ENCODE measurements at regions not wholly inside any gene's neighbourhood (a gene's known extent, or its start where the extent isn't known, plus 50 kb on each side); places are given as distances from the start of the nearest gene placed in this dataset.
"Not testable (repeated sequence)": the region's sequence is repeated elsewhere in the genome, so short reads cannot be mapped to it uniquely, and the experiment has no call there.

DNA sequence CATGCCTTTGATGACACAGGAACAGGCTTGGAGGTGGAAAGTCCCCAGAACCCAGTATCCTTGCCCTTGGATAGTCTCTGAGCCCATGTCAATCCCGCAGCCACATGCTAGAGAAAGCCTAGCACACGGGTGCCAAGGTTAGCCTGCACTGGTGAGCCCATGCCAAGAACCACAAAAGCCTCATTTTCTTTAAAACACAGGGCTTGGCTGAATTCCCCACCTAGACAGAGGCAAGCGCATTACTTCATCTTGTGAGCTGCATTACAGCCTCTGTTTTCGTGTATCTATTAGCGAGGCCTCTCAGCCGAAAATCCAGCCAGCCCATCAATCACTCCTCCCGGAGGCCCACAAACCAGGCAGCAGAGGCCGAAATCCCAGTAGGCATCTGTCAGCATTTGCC lies 314.9 kb upstream of the AUTS2 start:
- no peak for DNase-seq

DNA sequence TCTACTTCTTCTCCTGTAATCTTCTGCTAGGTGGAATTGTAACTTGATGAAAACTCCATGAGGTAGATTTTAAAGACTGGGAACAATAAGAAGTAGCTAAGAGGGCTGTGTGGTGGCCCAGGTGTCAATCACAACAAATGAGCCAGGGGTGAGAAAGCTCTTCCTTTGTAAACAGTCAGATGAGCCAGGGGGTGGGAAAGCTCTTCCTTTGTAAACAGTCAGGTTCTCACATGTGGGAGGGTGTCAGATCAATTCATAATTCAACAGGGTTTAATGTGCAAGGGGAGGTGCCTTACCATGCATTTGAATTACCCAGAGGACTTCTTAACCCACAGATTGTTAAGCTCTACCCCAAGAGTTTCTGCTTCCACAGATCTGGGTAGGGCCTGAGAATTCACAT lies 312.4 kb upstream of the AUTS2 start:
- DNase-seq, result no peak

DNA sequence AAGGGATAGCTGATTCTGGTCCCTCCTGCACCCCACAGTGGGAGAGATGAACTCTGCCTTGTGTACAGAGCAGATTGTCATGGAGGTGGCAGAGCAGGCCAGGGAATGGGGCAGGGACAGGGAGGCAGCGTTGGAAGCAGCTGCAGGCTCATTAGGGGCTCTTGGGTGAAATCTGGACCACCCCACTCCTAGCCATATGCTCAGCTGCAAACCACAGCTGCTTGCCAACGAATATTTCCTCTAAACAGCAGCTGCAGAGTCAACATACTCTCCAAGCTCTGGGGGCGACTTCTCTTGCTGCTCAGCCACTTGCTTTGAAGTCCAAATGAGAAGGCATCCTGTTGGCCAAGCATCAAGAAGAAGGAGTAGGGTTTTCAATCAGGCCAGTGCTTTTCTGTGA lies 302.3 kb upstream of the AUTS2 start:
- no peak for DNase-seq

DNA sequence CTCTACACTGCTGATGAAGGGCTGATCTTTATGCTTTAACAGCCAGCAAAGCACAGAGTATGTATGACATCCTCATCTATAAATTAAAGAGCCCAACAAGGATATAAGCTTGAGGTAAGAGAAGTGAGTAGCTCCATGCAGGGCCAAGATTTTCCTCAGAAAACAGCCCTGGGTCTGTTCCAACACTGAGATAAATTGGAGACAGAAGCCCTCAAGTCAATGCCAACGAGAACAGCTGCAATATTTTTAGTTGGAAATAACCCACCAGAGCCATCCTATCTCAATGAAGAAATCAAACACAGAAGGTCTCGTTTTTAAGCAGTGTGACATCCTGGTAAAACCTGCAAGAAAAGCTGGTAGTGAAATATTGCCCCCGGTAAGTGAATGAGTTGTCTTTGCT lies 297.0 kb upstream of the AUTS2 start:
- DNase-seq, result no peak

DNA sequence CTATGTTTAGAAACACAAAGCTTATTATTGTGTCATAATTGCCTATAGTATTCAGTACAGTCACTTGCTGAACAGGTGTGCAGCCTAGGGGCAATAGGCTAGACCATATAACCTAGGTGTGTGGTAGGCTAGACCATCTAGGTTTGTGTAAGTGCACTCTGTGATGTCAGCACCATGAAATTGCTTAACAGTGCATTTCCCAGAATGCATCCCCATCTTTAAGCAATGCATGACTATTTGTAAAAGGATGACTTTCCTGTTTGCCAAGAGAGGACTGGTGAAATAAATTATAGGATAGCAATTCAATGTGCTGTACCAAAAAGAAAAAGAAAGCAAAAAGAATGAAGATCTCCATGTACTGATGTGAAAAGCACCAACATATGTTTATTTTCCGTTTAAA lies 288.7 kb upstream of the AUTS2 start:
- no peak for DNase-seq

DNA sequence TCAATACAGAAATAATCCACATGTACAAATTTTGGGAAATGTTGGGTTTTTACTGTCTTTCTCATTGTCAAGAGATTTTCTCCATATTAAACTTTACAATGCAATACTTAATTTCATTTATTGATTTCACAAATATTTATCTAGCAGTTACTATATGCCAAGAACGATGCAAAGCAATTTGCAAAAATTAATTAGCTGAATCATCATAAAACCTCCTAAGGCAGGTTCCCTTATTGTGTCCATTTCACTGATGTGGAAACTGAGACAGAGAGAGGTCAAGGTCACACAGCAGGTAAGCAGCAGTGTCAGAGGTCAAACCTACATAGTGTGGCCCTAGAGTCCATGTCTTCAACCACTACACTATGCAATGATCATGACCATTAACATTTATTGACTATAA lies 286.8 kb upstream of the AUTS2 start:
- DNase-seq, result no peak

DNA sequence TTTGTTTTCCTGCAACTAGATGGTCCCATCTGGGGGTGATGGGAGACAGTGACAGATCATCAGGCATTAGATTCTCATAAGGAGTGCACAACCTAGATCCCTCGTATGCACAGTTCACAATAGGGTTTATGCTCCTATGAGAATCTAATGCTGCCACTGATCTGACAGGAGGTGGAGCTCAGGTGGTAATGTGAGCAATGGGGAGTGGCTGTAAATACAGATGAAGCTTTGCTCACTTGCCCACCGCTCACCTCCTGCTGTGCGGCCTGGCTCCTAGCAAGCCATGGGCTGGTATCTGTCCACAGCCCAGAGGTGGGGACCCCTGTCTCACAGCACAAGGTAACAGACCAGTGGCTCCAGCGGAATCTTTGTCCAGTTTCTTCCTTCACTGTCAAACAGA lies 284.4 kb upstream of the AUTS2 start:
- DNase-seq, result not testable (repeated sequence)

DNA sequence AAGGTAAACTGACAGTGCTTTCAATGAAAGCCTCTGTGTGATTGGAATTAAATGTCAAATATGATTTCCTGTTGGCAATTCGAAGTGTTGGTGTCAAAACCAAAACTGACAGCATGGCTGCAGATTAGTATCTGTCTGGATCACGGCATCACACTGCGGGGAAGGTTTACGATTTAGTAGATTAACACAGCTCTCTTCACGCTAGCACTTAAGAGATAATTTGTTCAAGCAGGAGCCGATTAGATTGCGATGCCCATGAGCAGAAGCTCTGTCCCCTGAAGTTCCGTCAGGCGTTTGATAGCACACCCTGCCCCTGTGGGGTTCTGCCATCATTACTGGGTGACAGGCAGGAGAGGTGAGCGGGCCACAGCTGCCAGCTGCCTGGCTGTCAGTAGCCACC lies 279.5 kb upstream of the AUTS2 start:
- DNase-seq, result no peak

DNA sequence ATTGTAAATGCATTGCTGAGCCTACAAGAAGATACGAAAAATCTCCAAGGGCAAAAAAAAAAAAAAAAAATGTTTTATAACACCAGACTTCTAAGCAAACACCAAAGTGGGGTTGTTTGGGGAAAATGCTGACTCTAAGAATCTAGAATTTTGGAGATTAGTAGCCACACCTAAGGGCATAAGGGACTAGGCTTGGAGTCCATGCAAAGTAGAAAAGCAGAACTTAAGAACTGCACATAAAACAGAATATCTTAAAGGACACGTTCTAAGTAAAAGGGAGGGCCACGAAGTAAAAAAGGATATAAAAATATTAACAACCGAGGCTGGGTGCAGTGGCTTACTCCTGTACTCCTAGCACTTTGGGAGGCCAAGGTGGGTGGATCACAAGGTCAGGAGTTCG lies 269.8 kb upstream of the AUTS2 start:
- DNase-seq, result no peak

DNA sequence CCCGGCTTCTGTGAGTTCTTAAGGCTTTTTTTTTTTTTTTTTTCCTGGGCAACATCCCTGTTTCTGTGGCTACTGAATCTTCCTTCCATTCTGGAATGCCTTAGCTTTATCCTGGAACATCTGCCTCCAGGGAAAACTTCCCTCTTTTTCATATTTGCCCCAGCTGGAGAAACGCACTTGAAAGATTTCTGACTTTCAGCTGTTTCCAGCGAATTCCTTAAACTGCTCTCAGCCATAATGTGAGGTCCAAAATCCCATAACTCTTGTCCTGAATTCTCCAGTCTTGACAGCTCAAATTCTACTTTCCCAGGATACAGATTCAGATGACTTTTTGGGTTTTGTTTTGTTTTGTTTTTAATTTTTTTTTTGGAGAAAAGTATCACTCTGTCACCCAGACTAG lies 263.6 kb upstream of the AUTS2 start:
- DNase-seq, result no peak

DNA sequence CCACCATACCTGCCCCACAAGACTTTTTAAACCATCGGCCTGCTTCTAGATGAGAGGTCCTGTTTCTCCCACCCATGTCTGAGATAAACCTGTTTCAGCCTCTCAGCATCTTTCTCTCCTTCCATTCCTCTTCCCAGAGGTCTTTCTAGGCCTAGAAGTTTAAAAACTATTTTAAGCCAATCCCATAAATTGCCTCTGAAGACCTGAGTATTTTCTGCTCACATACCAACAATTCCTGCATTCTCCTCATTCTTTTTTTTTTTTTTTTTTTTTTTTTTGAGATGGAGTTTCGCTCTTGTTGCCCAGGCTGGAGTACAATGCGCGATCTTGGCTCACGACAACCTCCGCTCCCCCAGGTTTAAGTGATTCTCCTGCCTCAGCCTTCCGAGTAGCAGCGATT lies 262.9 kb upstream of the AUTS2 start:
- no peak for DNase-seq

DNA sequence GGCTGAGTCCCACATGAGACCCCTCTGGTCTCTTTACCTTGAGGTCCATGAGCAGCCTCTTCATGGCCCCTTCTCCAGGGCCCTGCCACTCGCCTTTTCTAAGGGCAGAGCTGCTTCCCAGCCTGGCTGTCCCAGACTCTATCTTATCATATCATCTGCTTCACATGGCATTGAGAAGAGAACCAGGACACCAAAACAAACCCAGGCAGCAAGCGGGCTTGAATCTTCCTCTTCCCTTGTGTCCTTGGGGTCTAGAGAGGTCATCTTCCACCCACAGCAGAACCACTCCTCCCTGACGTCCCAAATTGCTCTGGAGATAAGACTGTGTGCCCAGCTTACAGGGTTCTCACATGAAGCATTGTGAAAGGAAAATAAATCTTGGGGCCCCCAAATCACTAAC lies 261.3 kb upstream of the AUTS2 start:
- no peak for DNase-seq

DNA sequence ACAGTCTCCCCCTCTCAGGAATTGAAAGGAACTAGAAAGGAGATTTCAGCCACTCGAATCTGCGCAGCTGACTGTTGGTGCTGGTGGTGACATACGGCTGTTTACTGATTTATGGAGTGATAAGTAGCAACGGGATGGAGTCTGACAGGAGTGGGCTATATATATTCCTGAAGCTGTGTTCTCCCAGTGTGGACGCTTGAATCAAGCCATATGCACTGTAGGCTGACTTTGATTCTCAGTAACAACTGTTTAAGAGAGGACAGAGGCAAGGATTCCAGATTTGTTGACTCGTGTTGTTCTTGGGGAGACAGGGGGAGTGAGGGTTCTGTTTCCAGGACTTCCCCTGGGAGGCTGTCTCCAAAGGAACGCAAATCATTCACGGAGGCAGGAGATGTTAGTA lies 260.1 kb upstream of the AUTS2 start:
- DNase-seq, result no peak

DNA sequence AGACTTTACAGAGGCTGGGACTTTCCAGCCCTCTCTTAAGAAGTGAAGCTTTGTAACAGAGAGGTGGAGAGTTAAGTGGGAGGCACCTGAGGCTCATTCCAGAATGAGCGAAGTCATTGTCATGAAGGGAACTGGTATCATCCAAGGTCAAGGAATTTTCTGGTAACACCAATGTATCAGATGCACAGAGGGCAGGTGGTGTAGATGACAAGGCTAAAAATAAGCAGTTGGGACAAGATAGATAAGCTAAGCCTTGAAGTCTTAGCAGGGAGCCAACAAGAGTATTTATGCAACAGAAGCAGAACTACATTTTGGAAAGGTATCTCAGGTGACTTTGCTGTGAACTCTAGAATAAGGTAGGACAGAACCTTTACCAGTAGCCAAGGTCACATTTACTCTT lies 257.0 kb upstream of the AUTS2 start:
- DNase-seq, result no peak

DNA sequence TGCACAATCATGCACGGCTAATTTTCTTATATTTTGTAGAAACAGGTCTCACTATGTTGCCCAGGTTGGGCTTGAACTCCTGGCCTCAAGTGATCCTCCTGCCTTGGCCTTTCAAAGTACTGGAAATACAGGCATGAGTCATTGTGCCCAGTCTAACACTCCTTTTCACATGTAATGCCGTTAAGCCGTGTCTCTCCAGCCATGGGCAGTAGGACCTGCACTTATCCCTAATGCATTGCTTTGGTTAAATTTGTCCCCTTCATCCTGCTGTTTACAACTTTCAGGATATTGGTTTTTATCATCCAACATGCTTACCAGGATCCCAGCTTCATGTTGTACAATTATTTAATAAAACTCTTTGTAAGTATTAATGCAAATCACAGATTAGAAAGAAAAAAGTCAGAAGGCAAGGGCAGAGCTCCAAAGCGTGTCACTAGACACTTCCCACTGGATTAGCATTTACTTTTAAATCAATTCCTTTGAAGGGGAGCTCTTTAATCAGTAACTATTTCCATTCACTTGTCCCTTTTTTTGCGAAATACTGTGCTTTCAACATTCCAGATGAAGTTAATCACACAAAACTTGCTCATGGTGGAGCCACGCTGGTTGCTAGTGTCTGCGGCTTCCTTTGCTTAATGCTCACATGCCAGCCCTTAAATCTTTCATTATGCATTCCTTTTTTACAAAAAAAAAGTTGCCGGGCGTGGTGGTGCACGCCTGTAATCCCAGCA lies 256.0 kb upstream of the AUTS2 start:
- DNase-seq, result no peak

DNA sequence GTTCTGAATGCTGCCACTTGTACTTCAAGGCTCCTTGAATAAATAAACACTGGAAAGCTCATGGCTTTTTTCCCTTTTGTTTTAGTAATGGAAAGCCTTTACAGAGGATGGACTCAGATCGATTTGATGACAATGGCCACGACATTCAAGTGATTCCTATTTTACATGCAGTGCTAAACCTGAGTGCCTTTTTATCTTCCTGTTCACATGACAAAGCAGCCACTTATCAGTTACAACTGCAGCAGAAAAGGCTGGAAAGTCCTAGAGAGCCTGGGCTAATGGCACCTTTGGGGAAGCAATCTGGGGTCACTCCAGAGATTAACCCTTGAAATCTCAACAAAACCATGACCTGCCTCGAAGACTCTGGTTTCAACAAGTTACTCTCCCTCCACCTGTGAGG lies 249.0 kb upstream of the AUTS2 start:
- no peak for DNase-seq

DNA sequence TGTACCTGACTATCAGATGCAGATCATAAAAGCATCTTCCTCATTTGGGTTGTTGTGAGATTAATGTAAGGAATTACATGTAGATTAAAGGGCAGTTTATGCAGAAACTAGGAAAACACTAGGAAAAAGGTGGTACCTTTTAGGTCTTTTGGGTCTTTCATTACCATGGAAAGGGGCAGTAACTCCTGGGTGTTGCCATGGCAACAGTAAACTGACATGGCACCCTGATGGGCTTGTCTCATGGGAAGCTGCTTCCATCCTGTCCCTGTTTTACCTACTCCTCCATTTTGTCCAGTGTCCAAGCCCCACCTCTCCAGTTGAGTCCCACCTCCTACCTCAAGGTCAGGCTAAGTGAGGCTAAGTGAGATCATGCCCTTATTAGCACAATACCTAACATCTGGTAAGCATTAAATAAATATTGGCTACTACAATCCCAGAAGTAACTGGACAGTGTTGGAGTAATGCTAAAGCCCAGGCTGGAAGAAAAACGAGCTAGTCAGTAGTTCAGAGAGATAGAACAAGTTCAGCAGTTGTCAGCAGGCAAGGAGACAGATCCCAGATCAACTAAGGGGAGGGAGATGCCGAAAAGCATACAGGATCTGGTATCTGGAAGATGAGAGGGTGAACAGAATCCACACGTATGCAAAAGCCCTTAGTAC lies 240.0 kb upstream of the AUTS2 start:
- DNase-seq, result no peak

DNA sequence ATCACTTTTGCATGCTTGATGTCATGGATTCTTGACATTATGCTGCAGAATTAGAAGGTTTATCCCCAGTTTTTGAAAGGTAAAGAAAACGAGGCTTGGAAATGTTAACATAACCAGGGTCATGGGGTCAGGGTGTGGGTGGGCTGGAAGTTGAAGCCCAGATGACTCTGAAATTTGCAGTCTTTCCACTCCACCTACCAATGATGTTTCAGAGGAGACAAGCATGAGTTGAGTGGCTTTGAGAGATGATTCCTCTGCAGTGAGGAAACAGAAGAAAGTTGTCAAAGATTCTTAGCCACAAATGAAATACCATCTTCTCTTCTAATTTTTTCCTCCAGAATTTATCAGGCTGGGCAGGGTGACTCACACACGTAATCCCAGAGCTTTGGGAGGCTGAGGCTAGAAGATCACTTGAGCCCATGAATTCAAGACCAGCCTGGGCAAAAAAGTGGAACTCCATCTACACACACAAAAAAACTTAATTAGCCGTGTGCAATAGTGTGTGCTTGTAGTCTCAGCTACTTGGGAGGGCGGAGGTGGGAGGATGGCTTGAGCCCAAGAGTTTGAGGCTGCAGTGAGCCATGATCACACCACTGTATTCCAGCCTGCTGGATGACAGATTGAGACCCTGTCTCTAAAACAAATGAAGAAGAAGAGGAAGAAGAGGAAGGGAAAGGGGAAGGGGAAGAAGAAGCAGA lies 239.1 kb upstream of the AUTS2 start:
- no peak for DNase-seq

DNA sequence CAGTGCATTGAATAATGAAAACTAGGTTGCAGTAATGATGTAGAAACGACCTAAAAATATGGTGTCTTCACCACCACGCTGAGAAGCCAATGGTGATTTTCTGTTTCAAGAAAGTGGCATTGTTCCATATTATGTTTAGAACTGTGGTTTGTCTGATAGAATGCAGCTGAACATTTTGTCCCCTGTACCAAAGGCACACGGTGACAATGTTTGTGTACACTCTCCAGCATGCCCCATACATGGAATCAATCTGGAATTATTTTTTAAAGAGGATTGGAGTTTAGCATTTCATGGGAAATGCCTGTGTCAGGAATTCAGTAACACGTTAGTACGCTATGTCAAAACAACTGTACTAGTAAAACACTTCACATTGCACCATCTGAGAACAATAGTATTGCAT lies 237.4 kb upstream of the AUTS2 start:
- no peak for DNase-seq

DNA sequence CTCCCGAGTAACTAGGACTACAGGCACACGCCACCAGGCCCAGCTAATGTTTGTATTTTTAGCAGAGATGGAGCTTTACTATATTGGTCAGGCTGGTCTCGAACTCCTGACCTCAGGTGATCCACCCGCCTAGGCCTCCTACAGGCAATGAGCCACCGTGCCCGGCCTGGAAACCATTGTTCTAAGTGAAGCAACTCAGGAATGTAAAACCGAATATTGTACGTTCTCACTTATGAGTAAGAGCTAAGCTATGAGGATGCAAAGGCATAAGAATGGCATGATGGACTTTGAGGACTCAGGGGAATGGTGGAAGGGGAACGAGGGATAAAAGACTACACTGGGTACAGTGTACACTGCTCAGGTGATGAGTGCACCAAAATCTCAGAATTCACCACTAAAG lies 235.1 kb upstream of the AUTS2 start:
- DNase-seq, result no peak

DNA sequence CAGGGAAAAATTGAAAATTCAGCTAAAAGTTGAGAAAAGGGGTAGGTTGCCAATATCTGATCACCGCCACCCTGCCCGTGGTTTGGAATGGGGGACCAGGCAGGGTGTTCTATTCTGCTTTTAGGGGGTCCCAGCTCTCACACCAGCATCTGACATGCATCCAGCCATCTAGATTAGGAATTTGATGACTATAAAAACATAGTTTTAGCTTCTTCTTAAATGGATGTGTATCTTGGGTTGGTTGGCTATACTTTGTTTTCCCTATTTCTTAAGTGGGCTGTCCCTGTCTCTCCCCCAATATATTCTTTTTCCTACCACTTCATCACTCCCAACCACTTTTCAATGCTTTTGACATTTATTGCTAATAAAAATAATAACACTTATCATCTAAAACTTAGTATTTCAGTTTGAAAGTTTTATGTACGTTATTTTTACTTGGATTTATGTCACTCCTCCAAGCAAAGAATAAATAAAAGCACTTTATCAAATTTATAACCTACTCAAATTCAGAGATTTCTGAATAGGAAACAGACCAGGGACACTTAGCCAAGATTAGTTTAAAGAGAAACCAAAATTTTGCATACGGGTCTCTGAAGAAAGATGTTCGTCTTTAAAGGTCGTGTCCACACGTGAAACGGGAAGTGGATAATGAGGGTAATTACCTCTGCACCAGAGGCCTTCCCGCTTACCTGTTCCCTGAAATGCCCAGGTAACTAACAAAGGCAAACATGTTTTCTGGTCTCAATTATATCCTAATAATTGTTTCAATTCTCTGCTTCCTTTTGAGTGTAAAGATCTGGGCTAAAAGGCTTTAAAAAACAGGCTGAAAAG lies 233.2 kb upstream of the AUTS2 start:
- no peak for DNase-seq

DNA sequence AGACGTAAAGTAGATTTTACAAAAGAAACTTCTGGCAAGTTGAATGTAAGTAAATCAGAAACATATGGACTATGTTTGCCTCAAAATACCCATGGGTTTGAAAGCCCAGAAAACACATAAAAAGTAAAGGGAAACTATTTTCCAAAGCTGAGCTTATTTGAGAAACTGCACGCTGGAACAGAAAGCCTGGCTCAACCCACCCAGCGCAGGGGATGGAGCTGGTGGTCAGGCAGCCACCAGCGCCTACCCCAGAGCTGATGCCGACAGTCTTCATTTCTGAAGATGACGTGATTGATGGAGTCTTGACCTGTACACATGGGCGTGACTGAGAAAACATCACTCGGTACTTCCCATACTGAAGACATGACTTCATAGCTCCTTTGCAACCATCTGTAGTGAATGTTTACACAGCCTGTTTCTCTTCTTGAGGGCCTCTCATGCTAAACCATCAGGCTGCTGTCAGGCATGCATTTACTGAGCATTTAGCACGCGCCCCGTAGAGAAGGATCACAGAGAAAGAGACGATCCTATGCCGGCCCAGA lies 232.6 kb upstream of the AUTS2 start:
- DNase-seq, result no peak

DNA sequence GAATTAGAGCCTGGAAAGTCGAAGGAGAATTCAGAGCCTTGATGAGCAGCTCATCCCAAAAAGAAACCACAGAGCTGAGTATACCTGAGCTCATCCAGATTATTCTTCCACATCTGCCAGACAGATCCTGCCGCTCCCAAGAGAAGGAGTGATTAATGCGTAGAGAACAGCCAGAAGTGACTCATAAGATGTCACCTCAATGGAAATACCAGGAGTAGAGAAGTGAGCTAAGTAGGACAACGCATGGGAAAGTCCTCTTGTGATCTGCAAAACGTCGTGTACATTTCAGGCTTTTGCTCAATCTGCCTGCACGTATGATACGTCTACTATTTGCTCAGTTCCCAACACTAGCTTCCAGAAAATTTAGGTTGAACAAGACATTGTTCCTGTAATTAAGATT lies 230.5 kb upstream of the AUTS2 start:
- DNase-seq, result no peak
